ENCODE measurements at regions not wholly inside any gene's neighbourhood (a gene's known extent, or its start where the extent isn't known, plus 50 kb on each side); places are given as distances from the start of the nearest gene placed in this dataset.
A peak's percentile ranks its signal among the peaks of the same experiment; 100 is the strongest.
"Not testable (repeated sequence)": the region's sequence is repeated elsewhere in the genome, so short reads cannot be mapped to it uniquely, and the experiment has no call there.

- not testable (repeated sequence) for DNase-seq
Measured at GRCh38 chr1:66424530-66424929, 109.4 kb upstream of the SGIP1 start.

DNA sequence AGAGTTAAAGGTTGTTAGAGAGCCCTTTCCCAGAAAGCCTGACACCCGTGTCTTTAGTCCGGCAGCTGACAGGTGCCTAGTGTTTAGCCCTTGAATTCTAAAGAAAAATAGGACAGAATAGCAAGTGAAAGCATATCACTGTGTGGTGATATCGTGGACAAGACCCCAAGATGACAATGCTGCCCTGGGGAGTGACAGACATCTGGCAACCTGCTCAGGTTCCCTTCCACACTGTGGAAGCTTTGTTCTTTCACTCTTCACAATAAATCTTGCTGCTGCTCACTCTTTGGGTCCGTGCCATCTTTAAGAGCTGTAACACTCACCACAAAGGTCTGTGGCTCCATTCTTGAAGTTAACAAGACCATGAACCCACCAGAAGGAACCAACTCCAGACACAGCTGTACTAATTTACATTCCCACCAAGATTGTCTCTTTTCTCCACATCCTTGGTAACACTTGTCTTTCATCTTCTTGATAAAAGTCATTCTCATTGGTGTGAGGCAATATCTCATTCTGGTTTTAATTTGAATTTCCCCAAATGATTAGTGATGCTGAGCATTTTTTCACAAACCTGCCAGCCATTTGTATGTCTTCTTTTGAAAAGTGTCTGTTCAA lies 107.6 kb upstream of the SGIP1 start:
- DNase-seq = no peak

GRCh38 chr1:66430815-66431214 lies 103.1 kb upstream of the SGIP1 start:
- not testable (repeated sequence) for DNase-seq

DNA sequence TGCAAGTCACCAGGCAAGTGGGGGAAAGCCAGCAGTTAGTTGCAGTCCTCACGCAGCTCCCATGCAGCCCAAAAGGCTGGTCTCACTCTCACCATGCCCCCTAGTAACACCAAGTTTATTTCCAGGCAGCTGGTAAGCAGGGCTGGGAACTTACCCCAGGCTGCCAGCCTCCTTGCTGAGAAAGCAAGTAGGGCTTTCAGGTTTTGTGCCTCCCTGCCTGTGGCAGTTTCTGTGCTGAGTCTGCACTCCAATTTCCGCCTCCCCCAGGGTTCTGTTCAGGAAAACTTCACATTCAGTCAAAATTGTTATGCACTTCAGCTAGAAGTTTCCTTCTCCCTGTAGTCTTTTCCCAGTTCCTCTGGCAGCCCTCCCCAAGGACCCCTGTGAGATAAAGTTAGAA lies 102.0 kb upstream of the SGIP1 start:
- DNase-seq = no peak

DNA sequence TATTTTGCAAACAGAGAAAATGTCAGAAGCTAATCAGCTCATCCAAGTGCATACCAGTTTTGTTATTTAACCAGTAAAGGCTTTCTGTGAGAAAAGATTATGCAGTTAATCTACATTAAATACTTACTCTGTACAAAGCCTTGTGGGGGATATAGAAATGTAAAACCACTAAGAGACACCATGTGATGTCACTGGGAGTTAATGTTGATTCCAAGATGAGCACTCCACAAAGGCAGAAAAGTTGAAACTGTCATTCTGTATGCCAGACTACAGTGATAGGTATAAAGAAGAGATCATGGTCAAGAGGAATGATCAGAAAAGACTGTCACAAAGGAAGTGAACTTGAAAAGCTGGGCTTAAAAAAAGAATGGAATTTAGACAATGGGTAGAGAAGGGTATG lies 100.3 kb upstream of the SGIP1 start:
- no peak for DNase-seq

- DNase-seq = no peak
Measured at GRCh38 chr1:66434096-66434495, 99.9 kb upstream of the SGIP1 start.

GRCh38 chr1:66435541-66435940 lies 98.4 kb upstream of the SGIP1 start:
- no peak for DNase-seq

DNA sequence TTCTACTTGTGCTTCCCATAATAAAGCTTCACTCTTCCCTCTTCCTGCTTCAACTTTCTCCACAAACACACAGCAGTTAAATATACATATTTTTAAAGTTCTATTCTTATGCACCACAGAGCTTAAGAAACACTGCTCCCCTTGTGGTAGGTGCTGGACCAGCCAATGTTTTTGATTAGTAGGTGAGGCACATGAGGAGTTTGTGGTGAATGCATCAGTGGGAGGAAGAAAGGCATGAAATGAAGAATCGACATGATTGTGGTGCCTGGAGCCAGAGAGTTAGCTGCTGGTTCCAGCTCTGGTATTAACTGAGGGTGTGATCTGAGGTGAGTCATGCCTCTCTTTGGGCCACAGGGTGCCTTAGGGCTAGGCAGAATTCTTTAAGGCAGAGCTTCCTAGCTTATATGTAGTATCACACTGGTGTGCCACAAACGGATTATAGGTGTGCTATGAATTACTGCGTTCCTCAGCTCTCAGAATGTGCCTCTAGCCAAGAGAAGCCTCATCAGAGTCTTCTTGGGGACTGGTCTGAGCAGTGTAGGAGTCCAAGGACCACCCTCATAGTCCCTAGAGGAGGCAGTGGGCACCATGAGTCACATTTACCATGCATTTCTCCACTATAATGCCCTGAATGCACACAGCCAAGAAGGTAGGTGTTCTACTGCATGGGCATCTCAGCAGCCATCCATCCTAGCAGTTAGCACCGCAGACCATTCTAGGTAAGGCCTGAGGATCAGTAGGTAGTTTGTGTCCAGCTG lies 97.4 kb upstream of the SGIP1 start:
- peak; percentile 68 for DNase-seq

GRCh38 chr1:66437136-66437401 lies 96.9 kb upstream of the SGIP1 start:
- DNase-seq = no peak

GRCh38 chr1:66438062-66438461 lies 95.9 kb upstream of the SGIP1 start:
- DNase-seq = no peak

DNA sequence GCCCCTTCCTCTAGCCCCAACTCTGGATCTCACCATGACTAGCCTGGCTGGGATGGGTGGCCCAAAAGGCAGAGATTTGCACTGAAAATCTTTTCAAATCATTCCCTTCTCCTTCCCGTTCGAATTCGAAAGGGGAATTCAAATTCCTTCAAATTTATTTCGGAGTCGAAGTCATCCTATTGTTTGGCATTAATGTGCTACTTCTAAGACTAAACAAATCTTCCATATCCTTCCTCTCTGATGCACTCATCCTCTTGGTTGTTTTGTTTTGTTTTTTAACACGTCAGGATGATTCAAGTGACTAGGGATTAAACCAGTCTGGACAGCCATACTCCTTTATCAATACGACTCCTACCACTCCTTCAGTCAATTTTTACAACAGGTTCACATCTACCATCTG lies 95.5 kb upstream of the SGIP1 start:
- no peak for DNase-seq

DNA sequence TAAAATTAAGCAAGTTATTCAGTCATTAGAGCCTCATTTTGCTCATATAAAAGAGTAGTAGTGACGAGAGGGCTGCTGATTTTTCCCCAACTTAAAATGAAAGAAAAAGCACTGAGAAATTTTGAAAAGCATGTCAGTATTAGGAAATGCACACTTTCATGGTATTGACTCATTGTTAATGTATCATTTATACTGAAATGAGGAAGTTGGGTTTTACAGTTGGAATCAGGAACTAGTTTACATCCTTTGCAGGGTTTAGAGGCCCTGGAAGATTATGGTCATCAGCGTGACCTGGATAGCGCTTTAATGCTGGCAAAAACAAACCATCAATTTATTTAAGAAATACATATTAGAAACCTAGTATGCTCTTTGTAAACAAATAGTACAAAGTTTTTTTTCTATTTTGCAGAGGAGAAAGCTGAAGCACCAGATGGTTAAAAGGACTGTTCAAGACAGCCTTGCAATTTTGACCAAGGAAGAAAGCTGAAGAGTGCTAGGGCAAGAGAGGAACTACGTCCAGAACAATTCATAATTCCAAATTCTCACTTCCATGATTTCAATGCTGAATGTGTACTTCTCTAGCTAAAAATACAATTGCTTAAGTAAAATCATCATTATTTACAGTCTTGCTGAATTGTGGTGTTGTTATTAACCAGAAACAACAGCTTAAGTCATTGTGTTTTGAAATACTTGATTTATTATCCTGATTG lies 94.8 kb upstream of the SGIP1 start:
- DNase-seq = no peak

DNA sequence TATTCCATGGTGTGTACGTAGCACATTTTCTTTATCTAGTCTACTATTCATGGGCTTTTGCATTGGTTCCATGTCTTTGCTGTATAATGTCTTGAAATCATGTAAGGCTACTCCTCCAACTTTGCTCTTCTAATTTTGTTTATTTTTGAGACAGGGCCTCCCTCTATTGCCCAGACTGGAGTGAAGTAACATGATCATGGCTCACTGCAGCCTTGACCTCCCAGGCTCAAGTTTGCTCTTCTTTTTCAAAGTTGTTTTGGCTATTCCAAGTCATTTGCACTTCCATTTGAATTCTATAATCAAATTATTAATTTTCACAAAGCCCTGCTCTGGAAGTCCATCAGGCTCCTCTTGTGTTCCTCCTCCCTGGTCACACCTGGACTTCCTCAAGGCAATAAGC lies 90.2 kb upstream of the SGIP1 start:
- DNase-seq = no peak

DNA sequence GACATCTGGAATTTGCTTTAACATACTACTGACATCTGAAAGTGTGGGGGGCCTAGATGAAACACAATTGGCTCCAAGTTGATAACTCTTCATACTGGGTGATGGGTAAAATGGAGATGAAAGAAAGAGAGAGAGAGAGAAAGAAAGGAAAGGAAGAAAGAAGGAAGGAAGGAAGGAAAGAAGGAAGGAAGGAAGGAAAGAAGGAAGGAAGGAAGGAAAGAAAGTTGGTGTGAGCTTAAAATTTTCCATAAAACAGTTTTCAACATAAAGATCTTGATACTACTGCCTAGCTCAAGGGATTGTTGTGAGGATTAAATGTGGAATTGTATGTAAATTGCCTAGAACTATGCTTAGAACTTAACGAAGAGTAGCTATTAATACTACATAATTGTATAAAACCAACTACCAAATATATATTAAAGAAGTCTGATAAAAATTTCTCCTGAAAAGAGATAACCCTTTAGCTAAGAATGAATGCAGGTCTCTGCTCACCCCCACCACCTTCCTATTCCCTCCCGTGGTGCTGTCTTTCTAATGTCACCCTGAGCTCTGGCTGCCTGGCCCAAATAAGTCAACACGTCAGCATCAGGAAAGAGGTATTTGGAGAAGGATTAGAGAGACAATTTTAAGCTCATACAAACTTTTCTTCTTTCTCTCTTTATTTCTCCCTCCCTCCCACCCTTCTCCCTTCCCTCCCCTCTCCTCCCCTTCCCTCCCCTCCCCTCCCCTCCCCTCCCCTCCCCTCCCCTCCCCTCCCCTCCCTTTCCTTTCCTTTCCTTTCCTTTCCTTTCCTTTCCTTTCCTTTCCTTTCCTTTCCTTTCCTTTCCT lies 89.3 kb upstream of the SGIP1 start:
- DNase-seq = no peak

DNA sequence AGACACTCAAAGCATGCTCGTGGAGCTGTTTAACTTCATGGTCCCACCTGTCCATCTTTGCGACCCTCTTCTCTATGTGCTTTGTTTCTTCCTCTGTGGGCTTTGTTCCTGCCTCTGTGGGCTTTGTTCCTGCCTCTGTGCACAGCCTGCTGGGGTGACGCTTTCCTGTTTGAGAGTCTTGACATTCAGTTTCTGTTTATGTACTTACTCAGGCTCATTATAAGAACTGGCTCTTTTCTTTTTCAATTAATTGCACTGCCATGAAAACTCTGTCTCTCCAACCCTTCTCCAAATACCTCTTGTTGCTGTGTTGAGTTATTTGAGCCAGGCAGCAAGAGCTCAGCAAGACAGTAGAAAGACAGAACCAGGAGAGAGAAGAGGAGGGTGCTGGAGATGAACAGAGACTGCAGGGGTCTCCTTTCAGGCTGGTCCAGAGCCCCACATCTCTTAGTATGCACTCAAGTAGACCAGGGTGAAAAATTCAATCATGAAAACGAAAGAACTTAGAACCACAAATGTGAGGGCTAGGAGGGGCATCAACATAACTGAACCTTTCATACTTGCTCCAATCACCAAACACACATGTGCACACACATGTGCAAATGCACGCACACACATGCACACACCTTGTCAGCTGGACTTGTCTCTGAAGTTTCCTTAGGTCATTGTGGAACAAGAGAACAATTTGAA lies 88.3 kb upstream of the SGIP1 start:
- peak; percentile 58 for DNase-seq

GRCh38 chr1:66446261-66447001 lies 87.5 kb upstream of the SGIP1 start:
- DNase-seq = no peak

GRCh38 chr1:66450043-66450514 lies 83.9 kb upstream of the SGIP1 start:
- DNase-seq = no peak

- DNase-seq = no peak
Measured at GRCh38 chr1:66450847-66451246, 83.1 kb upstream of the SGIP1 start.

DNA sequence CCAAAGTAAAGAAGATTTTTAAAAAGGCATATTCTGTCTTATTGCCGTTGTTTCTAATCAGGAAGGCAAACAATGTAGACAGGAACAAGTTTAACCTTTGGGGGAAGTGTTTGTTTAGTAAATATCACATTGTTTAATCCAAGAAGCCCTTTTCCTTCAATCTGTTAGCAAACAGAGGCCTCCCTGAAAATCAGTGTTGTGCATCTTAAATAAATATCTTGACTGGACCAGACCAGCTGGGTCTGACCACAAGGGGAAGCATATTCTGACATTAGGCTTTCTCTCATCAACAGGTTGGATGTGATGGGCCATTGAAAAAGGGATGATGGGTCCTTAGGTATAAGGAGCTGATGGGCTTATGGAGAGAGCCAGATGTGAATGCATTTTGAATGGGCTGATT lies 81.8 kb upstream of the SGIP1 start:
- DNase-seq = no peak

DNA sequence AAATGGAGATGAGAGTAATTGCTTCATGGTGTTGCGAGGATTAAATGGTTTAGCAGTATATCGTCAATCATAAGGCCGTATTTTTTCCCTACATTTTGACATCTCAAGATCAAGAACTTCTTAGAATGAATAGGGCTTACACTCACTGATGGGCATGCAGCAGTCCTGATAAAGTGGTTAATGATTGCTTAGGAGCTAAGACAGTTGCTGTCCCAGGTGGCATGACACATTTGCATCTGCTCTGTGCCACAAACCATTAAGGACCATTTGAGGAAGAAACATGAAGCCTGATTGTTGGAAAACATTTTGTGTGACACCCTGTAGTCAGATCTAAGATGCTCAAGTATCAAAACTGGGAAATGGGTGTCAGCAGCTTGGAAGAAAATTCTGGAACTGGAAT lies 81.0 kb upstream of the SGIP1 start:
- DNase-seq = no peak

DNA sequence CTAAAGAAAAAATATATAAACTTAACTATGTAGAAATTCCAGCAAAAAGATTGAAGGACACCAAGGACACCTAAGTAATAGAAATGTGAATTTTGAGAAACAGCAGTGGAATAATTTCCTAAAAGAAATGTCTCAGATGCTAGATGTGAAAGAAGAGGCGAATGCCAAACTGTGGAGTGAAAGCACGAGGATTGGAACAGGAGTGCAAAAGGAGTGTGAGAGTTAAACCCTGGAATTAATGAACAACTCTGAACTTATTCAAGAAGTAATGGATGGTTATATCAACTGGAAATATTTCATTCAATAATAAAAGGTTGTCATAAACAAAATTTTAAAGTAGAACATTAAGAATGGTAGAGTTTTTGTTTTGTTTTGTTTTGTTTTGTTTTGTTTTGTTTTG lies 78.5 kb upstream of the SGIP1 start:
- no peak for DNase-seq

GRCh38 chr1:66460776-66461175 lies 73.2 kb upstream of the SGIP1 start:
- DNase-seq = no peak

All from activated naive CD4-positive, alpha-beta T cell treated with Interleukin-2 at 50 U/mL for 16 hours (primary cell).